Bone marrow (tissue), 2 donors: ENCODE measurements at regions not wholly inside any gene's neighbourhood (a gene's known extent, or its start where the extent isn't known, plus 50 kb on each side); places are given as distances from the start of the nearest gene placed in this dataset.

Experiments used
- DNase-seq, 2 donors: peaks; one replicate each; lab custom pipeline; 2025; lab: John Stamatoyannopoulos, UW

DNA sequence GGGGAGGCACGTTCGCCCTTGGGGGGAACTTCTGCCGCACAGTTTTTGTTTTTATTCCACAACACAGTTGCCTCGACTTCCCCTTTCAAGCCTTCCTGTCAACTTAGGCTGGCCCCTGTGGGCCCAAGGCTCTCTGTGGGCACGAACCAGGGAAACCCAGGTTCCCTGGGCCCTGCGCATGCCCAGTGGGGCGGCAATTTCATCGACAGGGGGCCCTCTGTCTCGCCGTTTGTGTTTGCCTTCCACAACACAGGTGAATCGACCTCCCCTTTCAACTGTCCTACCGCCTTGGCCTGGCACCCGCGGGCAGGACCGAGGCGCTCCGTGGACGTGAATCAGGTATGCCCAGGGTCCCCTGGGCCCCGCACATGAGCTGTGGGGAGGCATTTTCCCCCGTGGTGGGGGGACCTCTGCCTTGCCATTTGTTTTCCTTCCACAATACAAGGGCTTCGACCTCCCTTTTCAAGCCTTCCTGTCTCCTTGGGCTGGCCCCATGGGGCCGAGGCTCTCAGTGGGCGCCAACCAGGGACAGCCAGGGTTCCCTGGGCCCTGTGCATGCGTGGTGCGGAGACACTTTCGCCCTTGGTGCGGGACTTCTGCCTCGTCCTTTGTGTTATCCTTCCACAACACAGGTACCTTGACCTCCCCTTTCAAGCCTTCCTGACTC is 354.0 kb downstream of the ALG10 start:
- DNase-seq: no peak

DNA sequence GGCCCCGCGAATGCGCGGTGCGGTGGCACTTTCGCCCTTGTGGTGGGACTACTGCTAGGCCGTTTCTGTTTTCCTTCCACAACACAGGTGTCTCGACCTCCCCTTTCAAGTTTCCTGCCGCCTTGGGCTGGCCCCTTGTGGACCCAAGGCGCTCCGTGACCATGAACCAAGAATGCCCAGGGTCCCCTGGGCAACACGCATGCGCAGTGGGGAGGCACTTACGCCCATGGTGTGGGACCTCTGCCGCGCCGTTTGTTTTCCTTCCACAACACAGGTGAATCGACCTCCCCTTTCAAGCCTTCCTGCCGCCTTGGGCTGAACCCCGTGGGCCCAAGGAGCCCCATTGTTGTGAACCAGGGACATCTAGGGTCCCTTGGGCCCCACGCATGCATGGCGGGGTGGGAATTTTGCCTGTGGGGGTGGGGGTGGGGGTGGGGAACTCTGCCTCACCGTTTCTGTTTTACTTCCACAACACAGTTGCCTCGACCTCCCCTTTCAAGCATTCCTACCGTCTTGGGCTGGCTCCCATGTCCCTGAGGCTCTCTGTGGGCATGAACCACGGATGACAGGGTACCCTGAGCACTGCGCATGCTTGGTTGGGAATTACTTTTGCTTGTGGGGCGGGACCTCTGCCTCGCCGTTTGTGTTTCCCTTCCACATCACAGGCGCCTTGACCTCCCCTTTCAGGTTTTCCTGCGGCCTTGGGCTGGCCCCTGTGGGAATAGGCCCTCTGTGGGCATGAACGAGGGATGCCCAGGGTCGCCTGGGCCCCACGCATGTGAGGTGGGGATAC is 355.1 kb downstream of the ALG10 start:
- no peak for DNase-seq

DNA sequence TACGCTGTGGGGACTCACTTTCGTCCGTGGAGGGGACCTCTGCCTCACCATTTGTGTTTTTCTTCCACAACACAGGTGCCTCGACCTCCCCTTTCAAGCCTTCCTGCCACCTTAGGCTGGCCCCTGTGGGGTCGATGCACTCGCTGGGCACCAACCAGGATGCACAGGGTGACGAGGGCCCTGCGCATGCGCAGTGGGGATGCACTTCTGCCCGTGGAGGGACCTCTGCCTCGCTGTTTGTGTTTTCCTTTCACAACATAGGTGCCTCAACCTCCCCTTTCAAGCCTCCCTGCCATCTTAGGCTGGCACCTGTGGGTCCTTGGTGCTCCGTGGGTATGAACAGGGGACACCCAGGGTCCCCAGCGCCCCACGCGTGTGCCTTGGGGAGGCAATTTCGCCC is 356.8 kb downstream of the ALG10 start:
- DNase-seq: no peak

DNA sequence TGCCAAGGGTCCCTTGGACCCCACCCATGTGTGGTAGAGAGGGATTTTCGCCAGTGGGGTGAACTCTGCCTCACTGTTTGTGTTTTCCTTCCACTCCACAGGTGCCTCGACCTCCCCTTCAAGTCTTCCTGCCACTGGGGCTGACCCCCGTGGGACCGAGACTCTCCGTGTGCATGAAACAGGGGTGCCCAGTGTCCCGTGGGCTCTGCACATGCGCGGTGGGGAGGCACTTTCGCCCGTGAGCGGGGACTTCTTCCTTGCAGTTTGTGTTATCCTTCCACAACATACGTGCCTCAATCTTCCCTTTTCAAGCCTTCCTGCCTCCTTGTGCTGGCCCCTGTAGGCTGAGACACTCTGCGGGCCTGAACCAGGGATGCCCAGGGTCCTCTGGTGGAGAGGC is 362.4 kb downstream of the ALG10 start:
- no peak for DNase-seq

DNA sequence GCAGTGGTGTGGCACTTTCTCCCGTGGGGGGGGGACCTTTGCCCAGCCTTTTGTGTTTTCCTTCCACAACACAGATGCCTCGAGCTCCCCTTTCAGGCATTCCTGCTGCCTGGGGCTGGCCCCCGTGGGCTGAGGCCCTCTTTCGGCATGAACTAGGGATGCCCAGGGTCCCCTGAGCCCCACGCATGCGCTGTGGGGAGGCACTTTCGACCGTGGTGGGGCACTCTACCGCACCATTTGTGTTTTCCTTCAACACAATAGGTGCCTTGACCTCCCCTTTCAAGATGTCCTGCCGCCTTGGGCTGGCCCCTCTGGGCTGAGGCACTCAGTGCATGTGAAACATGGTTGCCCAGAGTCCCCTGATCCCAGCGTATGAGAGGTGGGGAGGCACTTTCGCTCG is 363.7 kb downstream of the ALG10 start:
- DNase-seq: no peak

DNA sequence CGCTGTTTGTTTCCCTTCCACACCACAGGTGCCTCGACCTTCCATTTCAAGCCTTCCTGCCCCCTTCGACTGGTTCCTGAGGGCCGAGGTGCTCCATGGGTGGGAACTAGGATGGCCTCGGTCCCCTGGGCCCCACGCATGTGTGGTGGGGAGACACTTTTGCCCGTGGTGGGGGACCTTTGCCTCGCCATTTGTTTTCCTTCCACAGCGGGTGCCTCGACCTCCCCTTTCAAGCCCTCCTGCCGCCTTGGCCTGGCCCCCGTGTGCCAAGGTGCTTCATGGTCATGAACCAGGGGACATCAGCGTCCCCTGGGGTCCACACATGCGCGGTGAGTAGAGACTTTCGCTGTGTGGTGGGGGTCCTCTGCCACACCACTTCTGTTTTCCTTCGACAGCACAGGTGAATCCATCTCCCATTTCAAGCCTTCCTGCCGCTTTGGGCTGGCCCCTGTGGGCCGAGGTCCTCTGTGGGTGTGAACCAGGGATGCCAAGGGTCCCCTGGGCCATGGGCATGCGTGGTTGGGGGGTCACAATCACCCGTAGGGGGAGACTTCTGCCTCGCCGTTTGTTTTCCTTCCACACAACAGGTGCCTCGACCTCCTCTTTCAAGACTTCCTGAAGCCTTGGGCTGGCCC is 364.4 kb downstream of the ALG10 start:
- no peak for DNase-seq

DNA sequence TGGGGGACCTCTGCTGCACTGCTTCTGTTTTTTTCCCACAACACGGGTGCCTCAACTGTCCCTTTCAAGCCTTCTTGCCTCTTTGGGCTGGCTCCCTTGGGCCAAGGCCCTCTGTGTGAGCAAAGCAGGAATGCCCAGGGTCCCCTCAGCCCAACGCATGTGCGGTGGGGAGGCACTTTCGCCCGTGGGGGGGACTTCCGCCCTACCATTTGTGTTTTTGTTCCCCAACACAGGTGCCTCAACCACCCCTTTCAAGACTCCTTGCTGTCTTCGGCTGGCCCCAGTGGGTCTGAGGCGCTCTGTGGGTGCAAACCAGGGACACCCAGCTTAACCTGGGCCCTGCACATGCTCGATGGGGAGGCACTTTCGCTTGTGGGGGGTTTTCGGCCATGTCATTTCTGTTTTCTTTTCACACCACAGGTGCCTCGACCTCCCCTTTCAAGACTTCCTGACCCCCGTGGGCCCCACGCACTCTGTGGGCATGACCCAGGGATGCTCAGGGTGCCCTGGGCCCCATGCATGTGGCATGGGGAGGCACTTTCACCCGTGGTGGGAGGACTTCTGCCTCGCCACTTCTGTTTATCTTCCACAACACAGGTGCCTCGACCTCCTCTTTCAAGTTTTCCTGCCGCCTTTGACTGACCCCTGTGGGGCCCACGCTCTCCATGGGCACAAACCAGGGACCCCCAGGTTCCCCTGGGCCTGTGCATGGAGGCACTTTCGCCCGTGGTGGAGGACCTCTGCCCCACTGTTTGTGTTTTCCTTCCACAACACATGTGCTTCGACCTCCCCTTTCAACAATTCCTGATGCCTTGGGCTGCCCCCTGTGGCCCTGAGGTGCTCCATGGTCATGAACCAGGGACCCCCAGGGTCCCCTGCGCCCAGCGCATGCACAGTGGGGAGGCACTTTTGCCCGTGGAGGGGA is 365.7 kb downstream of the ALG10 start:
- no peak for DNase-seq

DNA sequence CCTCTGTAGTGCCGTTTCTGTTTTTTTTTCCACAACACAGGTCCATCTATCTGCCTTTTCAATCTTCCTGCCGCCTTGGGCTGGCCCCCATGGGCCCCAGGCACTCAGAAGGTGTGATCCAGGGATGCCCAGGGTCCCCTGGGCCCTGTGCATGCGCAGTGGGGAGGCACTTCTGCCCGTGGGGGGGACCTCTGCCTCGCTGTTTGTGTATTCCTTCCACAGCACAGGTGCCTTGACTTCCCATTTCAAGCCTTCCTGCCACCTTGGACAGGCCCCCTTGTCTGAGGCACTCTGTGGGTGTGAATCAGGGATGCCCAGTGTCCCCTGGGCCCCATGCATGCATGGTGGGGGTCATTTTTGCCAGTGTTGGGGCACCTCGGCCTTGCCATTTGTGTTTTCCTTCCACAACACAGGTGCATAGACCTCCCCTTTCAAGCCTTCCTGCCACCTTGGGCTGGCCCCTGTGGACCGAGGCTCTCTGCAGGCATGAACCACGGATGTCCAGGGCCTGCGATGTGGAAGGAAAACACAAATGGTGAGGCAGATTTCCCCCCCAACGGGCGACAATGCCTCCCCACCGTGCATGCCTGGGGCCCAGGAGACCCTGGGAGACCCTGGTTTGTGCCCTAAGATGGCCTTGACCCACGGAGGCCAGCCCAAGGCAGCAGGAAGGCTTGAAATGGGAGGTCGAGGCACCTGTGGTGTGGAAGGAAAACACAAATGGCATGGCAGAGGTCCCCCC is 366.5 kb downstream of the ALG10 start:
- no peak for DNase-seq

DNA sequence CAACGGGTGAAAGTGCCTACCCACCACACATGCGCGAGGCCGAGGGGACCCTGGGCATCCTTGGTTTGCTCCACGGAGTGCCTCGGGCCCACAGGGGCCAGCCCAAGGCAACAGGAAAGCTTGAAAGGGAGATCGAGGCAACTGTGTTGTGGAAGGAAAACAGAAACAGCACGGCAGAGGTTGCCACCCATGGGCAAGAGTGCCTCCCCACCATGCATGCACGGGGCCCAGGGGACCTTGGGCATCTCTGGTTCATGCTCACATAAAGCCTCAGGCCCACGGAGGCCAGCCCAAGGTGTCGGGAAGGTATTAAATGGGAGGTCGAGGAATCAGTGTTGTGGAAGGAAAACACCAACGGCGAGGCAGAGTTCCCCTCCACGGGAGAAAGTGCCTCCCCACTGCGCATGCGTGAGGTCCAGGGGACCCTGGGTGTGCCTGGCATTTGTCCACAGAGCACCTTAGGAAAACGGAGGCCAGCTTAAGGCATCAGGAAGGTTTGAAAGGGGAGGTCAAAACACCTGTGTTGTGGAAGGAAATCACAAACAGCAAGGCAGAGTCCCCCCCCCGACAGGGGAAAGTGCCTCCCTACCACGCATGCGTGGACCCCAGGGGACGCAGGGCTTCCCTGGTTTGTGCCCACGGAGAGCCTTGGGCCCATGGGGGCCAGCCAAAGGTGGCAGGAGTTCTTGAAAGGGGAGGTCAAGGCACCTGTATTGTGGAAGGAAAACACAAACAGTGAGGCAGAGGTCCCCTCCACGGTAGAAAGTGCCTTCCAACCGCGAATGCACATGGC is 367.3 kb downstream of the ALG10 start:
- DNase-seq: no peak

DNA sequence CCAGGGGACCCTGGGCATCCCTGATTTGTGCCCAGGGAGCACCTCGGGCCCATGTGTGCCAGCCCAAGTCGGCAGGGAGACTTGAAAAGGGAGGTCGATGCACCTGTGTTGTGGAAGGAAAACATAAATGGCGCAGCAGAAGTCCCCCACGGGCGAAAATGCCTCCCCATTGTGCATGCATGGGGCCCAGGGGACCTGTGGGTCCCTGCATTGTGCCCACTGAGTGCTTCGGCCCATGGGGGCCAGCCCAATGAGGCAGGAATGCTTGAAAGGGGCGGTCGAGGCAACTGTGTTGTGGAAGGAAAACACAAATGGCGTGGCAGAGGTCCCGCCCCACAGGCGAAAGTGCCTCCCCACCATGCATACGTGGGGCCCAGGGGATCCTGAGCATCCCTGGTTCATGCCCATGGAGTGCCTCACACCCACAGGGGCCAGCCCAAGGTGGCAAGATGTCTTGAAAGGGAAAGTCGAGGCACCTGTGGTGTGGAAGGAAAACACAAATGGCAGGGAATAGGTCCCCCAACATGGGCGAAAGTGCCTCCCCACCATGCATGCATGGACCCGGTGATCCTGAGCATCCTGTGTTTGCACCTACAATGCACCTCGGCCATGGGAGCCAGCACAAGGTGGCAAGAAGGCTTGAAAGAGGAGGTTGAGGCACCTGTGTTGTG is 368.0 kb downstream of the ALG10 start:
- no peak for DNase-seq

DNA sequence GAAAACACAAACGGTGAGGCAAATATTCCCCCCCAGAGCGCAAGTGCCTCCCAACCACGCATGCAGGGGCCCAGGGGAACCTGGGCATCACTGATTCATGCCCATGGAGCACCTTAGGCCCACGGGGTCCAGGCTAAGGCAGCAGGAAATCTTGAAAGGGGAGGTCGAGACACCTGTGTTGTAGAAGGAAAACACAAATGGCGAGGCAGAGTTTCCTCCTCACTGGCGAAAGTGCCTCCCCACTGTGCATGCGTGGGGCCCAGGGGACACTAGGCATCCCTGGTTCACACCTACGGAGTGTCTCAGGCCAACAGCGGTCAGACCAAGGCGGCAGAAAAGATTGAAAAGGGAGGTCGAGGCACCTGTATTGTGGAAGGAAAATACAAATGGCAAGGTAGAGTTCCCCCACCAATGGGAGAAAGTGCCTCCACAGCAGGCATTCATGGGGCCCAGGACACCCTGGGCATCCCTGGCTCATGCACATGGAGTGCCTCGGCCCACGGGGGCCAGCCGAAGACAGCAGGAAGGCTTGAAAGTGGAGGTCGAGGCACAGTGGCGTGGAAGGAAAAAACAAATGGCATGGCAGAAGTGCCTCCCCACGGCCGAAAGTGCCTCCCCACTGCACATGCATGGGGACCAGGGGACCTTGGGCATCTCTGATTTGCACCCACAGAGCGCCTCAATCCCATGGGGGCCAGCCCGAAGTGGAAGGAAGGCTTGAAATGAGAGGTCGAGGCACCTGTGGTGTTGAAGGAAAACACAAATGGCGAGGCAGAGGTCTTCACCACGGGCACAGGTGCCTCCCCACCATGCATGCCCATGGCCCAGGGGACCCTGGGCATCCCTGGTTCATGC is 368.8 kb downstream of the ALG10 start:
- DNase-seq: no peak

DNA sequence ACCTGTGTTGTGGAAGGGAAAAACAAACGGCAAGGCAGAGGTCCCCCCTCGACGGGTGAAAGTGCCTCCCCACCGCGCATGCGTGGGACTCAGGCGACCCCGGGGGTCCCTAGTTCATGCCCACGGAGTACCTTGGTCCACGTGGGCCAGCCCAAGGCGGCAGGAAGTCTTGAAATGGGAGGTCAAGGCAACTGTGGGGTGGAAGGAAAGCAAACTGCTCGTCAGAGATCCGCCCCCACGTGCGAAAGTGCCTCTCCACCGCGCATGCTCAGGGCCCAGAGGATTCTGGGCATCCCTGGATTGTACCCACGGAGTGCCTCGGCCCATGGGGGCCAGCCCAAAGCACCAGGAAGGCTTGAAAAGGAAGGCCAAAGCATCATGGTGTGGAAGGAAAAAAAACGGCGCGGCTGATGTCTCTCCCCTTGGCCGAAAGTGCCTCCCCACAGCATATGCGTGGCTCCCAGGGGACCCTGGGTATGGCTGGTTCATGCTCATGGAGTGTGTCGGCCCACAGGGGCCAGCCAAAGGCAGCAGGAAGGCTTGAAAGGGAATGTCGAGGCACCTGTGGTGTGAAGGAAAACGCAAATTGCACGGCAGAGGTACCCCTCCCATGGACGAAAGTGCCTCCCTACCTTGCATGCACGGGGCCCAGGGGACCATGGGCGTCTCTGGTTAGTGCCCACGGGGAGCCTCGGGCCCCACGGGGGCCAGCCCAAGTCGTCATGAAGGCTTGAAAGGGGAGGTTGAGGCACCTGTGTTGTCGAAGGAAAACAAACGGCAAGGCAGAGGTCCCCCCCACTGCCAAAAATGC is 369.7 kb downstream of the ALG10 start:
- DNase-seq: no peak

DNA sequence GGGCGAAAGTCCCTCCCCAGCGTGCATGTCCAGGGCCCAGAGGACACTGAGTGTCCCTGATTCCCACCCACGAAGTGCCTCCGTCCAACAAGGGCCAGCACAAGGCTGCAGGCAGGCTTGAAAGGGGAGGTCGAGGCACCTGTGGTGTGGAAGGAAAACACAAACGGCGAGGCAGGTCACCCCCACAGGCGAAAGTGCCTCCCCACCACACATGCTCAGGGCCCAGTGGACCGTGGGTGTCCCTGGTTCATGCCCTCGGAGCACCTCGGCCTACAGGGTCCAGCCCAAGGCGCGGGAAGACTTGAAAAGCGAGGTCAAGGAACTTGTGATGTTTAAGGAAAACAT is 370.4 kb downstream of the ALG10 start:
- no peak for DNase-seq

DNA sequence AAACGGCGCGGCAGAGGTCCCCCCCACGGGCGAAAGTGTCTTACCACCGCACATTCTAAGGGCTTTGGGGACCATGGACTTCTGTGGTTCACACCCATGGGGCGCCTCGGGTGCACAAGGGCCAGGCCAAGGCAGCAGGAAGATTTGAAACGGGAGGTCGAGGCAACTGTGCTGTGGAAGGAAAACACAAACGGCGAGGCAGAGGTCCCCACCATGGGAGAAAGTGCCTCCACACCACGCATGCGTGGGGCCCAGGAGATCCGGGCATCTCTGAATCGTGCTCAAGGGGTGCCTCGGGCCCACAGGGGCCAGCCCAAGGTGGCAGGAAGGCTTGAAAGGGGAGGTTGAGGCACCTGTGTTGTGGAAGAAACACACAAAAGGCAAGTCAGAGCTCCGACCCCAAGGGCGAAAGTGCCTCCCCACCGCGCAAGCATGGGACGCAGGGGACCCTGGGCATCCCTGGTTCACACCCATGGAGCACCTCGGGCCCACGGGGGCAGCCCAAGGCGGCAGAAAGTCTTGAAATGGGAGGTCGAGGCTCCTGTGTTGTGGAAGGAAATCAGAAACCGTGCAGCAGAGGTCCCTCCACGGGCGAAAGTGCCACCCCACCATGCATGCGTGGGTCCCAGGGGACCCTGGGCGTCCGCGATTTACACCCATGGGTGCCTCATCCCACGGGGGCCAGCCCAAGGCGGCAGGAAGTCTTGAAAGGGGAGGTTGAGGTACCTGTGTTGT is 371.0 kb downstream of the ALG10 start:
- no peak for DNase-seq

DNA sequence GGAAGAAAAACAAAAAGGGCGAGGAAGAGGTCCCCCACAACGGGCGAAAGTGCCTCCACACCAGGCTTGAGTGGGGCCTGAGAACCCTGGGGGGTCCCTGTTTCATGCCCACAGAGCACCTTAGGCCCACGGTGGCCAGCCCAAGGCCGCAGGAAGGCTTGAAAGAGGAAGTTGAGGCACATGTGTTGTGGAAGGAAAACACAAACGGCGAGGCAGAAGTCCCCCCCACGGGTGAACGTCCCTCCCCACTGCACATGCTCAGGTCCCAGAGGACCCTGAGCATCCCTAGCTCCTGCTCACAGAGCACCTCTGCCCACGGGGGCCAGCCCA is 371.5 kb downstream of the ALG10 start:
- DNase-seq: no peak

DNA sequence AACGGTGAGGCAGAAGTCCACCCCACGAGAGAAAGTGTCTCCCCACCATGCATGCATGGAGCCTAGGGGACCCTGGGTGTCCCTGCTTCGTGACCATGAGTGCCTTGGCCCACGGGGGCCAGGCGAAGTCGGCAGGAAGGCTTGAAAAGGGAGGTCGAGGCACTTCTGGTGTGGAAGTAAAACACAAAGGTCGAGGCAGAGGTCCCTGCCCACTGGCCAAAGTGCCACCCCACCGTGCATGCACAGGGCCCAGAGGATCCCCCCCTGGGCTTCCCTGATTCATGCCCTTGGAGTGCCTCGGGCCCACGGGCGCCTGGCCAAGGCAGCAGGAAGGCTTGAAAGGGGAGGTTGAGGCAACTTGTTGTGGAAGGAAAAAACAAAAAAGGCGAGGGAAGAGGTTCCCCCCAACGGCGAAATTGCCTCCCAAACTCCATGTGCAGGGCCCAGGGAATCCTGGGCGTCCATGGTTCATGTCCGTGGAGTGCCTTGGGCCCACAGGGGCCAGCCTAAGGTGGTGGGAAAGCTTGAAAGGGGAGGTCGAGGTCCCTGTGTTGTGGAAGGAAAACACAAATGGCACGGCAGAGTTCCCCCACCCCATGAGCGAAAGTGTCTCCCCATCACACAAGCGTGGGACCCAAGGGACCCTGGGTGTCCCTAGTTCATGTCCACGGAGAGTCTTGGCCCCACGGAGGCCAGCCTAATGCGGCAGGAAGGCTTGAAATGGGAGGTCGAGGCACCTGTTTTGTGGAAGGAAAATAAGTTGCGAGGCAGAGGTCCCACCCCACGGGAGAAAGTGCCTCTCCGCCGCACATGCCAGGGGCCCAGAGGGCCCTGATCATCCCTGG is 372.1 kb downstream of the ALG10 start:
- no peak for DNase-seq
